ENCODE measurements at regions not wholly inside any gene's neighbourhood (a gene's known extent, or its start where the extent isn't known, plus 50 kb on each side); places are given as distances from the start of the nearest gene placed in this dataset.

GRCh38 chr7:108711611-108712010, 141.9 kb downstream of the DNAJB9 start:
- no peak for TF ChIP-seq SUZ12 (IDR thresholded peaks at IDR 0.05; ENCODE audit: extremely low read depth, insufficient read depth, insufficient read length)
- no peak for TF ChIP-seq YY1 (IDR thresholded peaks at IDR 0.05; ENCODE audit: insufficient read depth, insufficient read length)
- no peak for TF ChIP-seq ZNF274 (IDR thresholded peaks at IDR 0.05; ENCODE audit: low read depth, low read length)
